Liver (tissue), 8 donors: ENCODE measurements at regions not wholly inside any gene's neighbourhood (a gene's known extent, or its start where the extent isn't known, plus 50 kb on each side); places are given as distances from the start of the nearest gene placed in this dataset.
"Not testable (repeated sequence)": the region's sequence is repeated elsewhere in the genome, so short reads cannot be mapped to it uniquely, and the experiment has no call there.

Source experiments
- DNase-seq: peaks from one replicate; pipeline ENCODE4 v3.0.0-alpha.2; 2017; ENCODE audit warnings: low spot score
- H3K27ac ChIP-seq, 2 donors: one replicate each; pipeline ENCODE4 v1.7.0; 2013; ENCODE audit warnings: inconsistent platforms in 2 of 2, low read length in 2 of 2, control low read depth in 1 of 2, low read depth in 1 of 2, mild to moderate bottlenecking in 1 of 2
- H3K27me3 ChIP-seq, 4 donors: one replicate each; pipeline versions ENCODE4 v1.6.1 to v1.7.0; 2013; ENCODE audit warnings: low read length in 3 of 4, inconsistent platforms in 1 of 4, mild to moderate bottlenecking in 1 of 4, moderate library complexity in 1 of 4; ENCODE audit not compliant: control insufficient read depth in 4 of 4, insufficient read depth in 4 of 4
- H3K36me3 ChIP-seq, 4 donors: one replicate each; pipeline versions ENCODE4 v1.6.1 to v1.7.0; 2013; ENCODE audit warnings: low read length in 3 of 4, mild to moderate bottlenecking in 3 of 4, low read depth in 1 of 4, moderate library complexity in 1 of 4; ENCODE audit not compliant: control insufficient read depth in 4 of 4, insufficient read depth in 3 of 4
- H3K4me1 ChIP-seq, 4 donors: one replicate each; pipeline versions ENCODE4 v1.6.1 to v1.7.0; 2013; ENCODE audit warnings: low read length in 3 of 4, mild to moderate bottlenecking in 3 of 4, moderate library complexity in 1 of 4; ENCODE audit not compliant: control insufficient read depth in 4 of 4, insufficient read depth in 4 of 4
- H3K4me3 ChIP-seq, 3 donors: one replicate each; pipeline versions ENCODE4 v1.6.1 to v1.7.0; 2013; ENCODE audit warnings: low read length in 3 of 3, control low read depth in 1 of 3, low read depth in 1 of 3, mild to moderate bottlenecking in 1 of 3
- H3K9ac ChIP-seq, 2 donors: one replicate each; pipeline ENCODE4 v1.7.0; 2013; ENCODE audit warnings: low read length in 2 of 2, mild to moderate bottlenecking in 2 of 2, moderate library complexity in 2 of 2, control low read depth in 1 of 2, low read depth in 1 of 2
- H3K9me3 ChIP-seq, 4 donors: one replicate each; pipeline versions ENCODE4 v1.6.1 to v1.7.0; 2013; ENCODE audit warnings: low read length in 3 of 4; ENCODE audit not compliant: control insufficient read depth in 4 of 4
- ATF3 ChIP-seq: IDR thresholded peaks from 2 replicates; pipeline ENCODE4 v1.6.1; 2016; ENCODE audit warnings: antibody characterized with exemption
- CTCF ChIP-seq: fragments of 150-350 bp; IDR thresholded peaks from 2 replicates; pipeline ENCODE4 v1.5.1; 2017; ENCODE audit warnings: improper control_type of control experiment, low read depth, low read length; ENCODE audit not compliant: missing input control
- EGR1 ChIP-seq, 2 donors: IDR thresholded peaks; 2 replicates each; pipeline ENCODE4 v1.6.1; 2016 to 2018; ENCODE audit warnings: antibody characterized with exemption in 2 of 2, low read depth in 2 of 2
- FOXA1 ChIP-seq: IDR thresholded peaks from 2 replicates; pipeline ENCODE4 v1.6.1; 2016; ENCODE audit warnings: antibody characterized with exemption
- FOXA2 ChIP-seq: IDR thresholded peaks from 2 replicates; pipeline ENCODE4 v1.6.1; 2016; ENCODE audit warnings: antibody characterized with exemption
- GABPA ChIP-seq, 2 donors: IDR thresholded peaks in 1 of 2; conservative IDR thresholded peaks in 1 of 2; 2 replicates each; pipeline ENCODE4 v1.6.1; 2016; ENCODE audit warnings: antibody characterized with exemption in 2 of 2, mild to moderate bottlenecking in 1 of 2, moderate library complexity in 1 of 2
- HNF4A ChIP-seq, 2 donors: conservative IDR thresholded peaks; 2 replicates each; pipeline ENCODE4 v1.6.1; 2016; ENCODE audit warnings: antibody characterized with exemption in 2 of 2, mild to moderate bottlenecking in 2 of 2
- HNF4G ChIP-seq: IDR thresholded peaks from 2 replicates; pipeline ENCODE4 v1.6.1; 2016; ENCODE audit warnings: antibody characterized with exemption
- JUND ChIP-seq, 2 donors: IDR thresholded peaks; 2 replicates each; pipeline ENCODE4 v1.6.1; 2016; ENCODE audit warnings: antibody characterized with exemption in 2 of 2
- MAX ChIP-seq: IDR thresholded peaks from 2 replicates; pipeline ENCODE4 v1.6.1; 2016; ENCODE audit warnings: antibody characterized with exemption
- NR2F2 ChIP-seq: IDR thresholded peaks from 2 replicates; pipeline ENCODE4 v1.6.1; 2016; ENCODE audit warnings: antibody characterized with exemption
- RAD21 ChIP-seq, 2 donors: IDR thresholded peaks; 2 replicates each; pipeline ENCODE4 v1.6.1; 2016; ENCODE audit warnings: antibody characterized with exemption in 2 of 2, mild to moderate bottlenecking in 2 of 2
- REST ChIP-seq: IDR thresholded peaks from 2 replicates; pipeline ENCODE4 v1.6.1; 2016; ENCODE audit warnings: antibody characterized with exemption, mild to moderate bottlenecking
- RXRA ChIP-seq, 2 donors: IDR thresholded peaks; 2 replicates each; pipeline ENCODE4 v1.6.1; 2017 to 2018; ENCODE audit warnings: antibody characterized with exemption in 2 of 2, mild to moderate bottlenecking in 1 of 2
- SP1 ChIP-seq: IDR thresholded peaks from 2 replicates; pipeline ENCODE4 v1.6.1; 2018; ENCODE audit warnings: antibody characterized with exemption, mild to moderate bottlenecking
- TAF1 ChIP-seq: conservative IDR thresholded peaks from 2 replicates; pipeline ENCODE4 v1.6.1; 2016; ENCODE audit warnings: antibody characterized with exemption, mild to moderate bottlenecking
- YY1 ChIP-seq: IDR thresholded peaks from 2 replicates; pipeline ENCODE4 v1.6.1; 2016; ENCODE audit warnings: antibody characterized with exemption, mild to moderate bottlenecking
- ZBTB33 ChIP-seq: IDR thresholded peaks from 2 replicates; pipeline ENCODE4 v1.6.1; 2016; ENCODE audit warnings: antibody characterized with exemption
- WGBS: extraction: QIAGEN DNeasy Blood & Tissue Kit; methylation state at CpG from one replicate; pipeline ENCODE4 v1.1.7; 2013; 5-methylcytosine and 5-hydroxymethylcytosine counted together
- donor health status: healthy.
- donor health status: healthy.
- donor health status: healthy.
- donor health status: healthy.
- donor health status: healthy.

GRCh38 chr7:66454600-66455225, 174.0 kb upstream of the KCTD7 start:
- H3K27ac ChIP-seq, result peak overlapping the region; percentile 37 to 46

GRCh38 chr7:66455432-66455831, 173.2 kb upstream of the KCTD7 start:
- not testable (repeated sequence) for H3K9me3 ChIP-seq, DNase-seq, H3K9ac ChIP-seq, H3K27me3 ChIP-seq, H3K36me3 ChIP-seq, H3K4me3 ChIP-seq
- Histone ChIP-seq H3K27ac (peak overlapping the region; percentile 46 to 73), H3K4me1 (peaks cover 2 to 21% (median 8%) of the 10 kb centered on the region in 4 donors)
- WGBS, result 86% methylated on average over 1 of the region's 1 CpG

More at GRCh38 chr7:66454600-66455225, 174.0 kb upstream of the KCTD7 start:
- no peak for DNase-seq
- H3K4me3 ChIP-seq, result no peak overlapping the region
- H3K27me3 ChIP-seq, result no peaks in the 10 kb centered on the region
- H3K4me1 ChIP-seq, result peaks cover 2 to 21% (median 8%) of the 10 kb centered on the region in 4 donors
- WGBS, result 53% methylated on average over 5 of the region's 5 CpGs
- no peaks in the 10 kb centered on the region for H3K9me3 ChIP-seq
- H3K36me3 ChIP-seq, result peaks cover 0 to 1% (median 0%) of the 10 kb centered on the region in 4 donors
- TF ChIP-seq HNF4G (no peak), GABPA (IDR thresholded peaks at IDR 0.05 in 1 of 2, conservative IDR thresholded peaks at IDR 0.05 in 1 of 2) (no peak), RXRA (IDR thresholded peaks at IDR 0.05) (peak in 1 of 2 donors; percentile 37), NR2F2 (no peak), RAD21 (IDR thresholded peaks at IDR 0.05) (peak in 1 of 2 donors; percentile 42), FOXA2 (no peak), ZBTB33 (no peak), ATF3 (peak; percentile 60), YY1 (no peak), MAX (no peak), REST (no peak), HNF4A (conservative IDR thresholded peaks at IDR 0.05) (peak; percentile 27 to 62), TAF1 (no peak), SP1 (no peak), JUND (IDR thresholded peaks at IDR 0.05) (no peak), CTCF (no peak), FOXA1 (no peak), EGR1 (IDR thresholded peaks at IDR 0.05; ENCODE audit: low read depth in 2 of 2) (no peak)
- no peak overlapping the region for H3K9ac ChIP-seq
